ENCODE measurements at regions not wholly inside any gene's neighbourhood (a gene's known extent, or its start where the extent isn't known, plus 50 kb on each side); places are given as distances from the start of the nearest gene placed in this dataset.

DNA sequence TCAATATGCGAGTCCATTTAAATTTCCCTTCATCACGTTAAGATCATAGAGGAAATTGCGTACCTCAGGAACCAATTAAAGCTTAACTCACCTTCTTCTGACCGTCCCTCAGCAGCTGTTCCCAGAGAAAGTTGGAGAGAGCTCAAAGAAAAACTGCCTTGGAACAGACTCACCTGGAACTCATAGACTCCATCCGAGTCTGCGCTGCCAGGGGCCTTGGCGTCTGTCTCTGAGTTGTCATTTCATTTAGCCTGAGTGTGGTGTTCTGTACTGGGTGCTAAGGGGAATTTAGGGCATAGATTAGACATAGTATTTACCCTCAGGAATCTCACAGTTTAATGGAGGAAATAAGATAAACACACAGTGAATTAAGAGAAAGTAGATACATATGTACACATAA, 892.7 kb downstream of the TLE1 start:
- TF ChIP-seq, protein P1, sequence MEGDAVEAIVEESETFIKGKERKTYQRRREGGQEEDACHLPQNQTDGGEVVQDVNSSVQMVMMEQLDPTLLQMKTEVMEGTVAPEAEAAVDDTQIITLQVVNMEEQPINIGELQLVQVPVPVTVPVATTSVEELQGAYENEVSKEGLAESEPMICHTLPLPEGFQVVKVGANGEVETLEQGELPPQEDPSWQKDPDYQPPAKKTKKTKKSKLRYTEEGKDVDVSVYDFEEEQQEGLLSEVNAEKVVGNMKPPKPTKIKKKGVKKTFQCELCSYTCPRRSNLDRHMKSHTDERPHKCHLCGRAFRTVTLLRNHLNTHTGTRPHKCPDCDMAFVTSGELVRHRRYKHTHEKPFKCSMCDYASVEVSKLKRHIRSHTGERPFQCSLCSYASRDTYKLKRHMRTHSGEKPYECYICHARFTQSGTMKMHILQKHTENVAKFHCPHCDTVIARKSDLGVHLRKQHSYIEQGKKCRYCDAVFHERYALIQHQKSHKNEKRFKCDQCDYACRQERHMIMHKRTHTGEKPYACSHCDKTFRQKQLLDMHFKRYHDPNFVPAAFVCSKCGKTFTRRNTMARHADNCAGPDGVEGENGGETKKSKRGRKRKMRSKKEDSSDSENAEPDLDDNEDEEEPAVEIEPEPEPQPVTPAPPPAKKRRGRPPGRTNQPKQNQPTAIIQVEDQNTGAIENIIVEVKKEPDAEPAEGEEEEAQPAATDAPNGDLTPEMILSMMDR (IDR thresholded peaks at IDR 0.05; ENCODE audit: low read length): no peak
- TF ChIP-seq EZH2 (optimal IDR thresholded peaks at IDR 0.05; ENCODE audit: low read depth, low read length) (no peak), EZH2phosphoT487 (IDR thresholded peaks at IDR 0.05; ENCODE audit: low read length) (no peak)
